HG03139 (cell line): ENCODE measurements at regions not wholly inside any gene's neighbourhood (a gene's known extent, or its start where the extent isn't known, plus 50 kb on each side); places are given as distances from the start of the nearest gene placed in this dataset.
"Not testable (repeated sequence)": the region's sequence is repeated elsewhere in the genome, so short reads cannot be mapped to it uniquely, and the experiment has no call there.

ENCODE experiments used
- ATAC-seq: cut with Tn5 transposase; IDR thresholded peaks from one replicate; pipeline ENCODE4 v1.9.1; 2021; ENCODE audit not compliant: unreplicated experiment

- no peak for ATAC-seq
Measured at GRCh38 chr2:111250448-111251030, 129.8 kb downstream of the BCL2L11 start.

- no peak for ATAC-seq
Measured at GRCh38 chr2:111251711-111252110, 131.0 kb downstream of the BCL2L11 start.

DNA sequence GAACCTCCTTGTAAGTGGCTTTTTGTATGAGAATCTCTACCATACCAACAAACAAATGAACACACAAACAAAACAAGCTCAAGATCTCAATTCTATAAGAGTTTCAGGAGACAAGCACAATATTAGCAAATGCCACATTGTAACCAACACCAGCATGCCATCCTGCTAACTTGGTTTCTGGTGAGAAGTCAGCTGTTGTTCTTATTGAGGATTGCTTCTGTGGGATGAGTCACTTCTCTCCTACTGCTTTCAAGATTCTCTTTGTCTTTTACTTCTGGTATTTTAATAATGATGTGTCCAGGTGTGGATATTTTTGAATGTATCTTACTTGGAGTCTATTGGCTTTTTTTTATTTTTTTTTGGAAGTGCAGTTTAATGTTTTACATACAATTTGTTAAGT, 131.7 kb downstream of the BCL2L11 start:
- no peak for ATAC-seq

DNA sequence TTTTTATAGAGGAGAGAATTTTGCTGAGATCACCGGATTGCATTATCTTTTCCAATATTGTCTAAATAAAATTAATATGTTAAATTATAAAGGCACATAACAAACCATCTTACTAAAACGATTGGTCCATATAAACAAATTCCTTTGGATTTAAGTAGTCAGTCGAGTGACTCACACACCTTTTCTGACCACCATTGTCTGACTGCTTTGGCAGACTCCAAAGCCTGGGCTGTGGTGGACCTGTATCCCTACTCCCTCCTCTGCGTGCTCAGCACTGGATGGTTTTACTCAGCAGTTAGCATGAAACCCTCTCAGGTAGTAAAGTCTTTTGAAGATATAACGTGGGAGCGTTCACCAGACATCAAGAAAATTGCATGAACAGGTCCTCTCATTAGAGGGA, 134.2 kb downstream of the BCL2L11 start:
- ATAC-seq: not testable (repeated sequence)

- ATAC-seq: not testable (repeated sequence)
Measured at GRCh38 chr2:111256628-111257027, 135.9 kb downstream of the BCL2L11 start.

DNA sequence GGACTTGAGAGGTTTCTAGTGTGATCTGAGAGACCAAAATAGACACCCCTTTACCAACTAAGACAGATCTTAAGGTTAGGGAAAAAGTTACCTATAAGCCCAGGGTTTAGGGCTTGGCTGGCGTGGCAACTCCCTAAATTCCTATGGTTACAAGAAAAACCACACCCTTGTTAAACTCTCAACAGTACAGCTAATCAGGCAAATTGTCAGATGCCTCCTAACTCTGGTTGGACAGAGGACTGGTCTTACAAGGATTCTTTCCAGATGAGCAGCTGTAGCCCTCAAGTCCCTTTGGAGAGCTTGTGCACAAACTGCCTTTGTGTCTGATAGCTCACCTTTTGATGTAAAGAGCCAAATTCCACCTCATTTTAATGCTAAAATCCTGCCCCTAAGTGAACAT, 136.9 kb downstream of the BCL2L11 start:
- ATAC-seq: not testable (repeated sequence)

DNA sequence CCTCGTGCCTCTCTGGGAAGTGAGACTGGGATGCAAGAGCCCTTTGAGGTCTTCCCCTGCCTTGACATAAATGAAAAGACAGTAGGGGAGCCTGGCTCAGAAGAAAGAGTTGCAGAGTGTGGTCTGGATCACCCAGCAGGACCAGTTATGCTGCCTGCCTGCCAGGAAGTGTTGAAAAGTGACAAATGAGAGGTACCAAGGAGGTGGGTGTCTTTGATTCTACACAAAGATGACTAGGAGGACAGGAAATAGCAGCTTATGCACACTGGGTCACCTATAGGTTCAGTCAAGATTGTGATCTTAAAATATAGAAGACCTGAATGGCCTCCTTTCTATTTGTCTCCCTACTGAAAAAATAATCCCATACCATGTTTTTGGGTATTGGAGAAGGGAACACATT, 137.6 kb downstream of the BCL2L11 start:
- ATAC-seq: not testable (repeated sequence)

DNA sequence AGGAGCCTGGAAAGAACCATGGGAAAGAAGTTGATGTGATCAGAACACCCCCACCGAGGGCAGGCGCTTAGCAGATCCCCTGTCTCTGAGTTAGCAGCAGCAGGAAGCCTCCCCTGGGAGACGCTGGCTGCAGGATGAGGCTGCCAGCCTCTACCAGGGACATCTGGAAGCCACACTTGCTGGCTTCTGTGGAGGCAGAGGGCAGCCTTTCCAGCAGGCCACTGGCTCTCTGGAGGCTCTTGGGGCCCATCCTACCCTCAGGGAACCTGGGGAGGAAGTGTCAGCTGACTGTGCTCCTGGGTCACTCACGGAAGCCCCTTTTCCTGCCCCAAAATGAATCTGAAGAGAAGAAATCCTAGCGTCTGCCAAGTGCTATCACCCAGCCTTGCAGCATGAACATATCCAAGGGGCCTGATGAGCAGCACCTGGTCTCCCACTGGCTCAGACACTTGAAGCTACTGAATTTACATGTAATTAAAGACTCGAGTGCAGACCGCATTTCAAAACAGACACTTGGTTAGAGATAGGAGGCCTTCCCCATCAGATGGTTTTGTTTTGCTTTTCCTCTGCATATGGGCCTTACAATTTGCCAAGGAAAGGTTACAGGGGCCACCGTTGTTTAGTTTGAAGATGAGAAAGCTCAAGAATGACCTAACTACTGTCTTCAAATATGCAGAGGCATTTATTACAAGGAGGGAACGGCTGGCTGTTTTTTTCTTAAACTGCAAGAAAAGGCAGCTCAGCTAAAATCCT, 142.1 kb downstream of the BCL2L11 start:
- not testable (repeated sequence) for ATAC-seq

DNA sequence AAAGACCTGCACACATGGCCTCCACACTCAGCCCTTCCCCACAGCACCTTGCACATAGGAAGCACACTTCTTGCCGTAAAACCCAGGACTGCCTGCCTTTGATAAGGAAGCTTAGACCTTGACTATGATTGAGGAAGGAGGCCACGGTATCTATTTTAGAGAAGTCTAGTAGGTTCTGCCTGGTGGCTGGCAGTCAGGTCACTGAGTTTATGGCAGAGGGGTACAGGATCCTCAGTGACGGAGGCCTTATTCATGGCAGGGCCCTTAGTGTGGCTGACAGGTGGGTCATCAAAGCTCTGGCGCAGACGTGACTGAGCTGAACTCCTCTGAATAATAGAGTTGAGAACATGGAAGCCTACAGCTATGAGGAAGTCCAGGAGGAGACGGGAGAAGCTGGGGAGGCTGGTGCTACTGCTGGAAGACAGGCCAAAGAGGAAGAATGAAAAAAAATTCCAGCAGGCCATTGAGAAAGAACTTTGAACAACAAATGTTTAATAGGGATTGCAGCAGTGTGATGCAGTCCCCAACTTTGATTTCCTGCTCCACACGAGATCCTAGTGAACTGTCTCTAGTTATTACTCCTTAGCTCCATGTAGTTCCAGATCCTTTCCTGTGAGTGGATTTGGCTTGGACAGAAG, 142.8 kb downstream of the BCL2L11 start:
- ATAC-seq: not testable (repeated sequence)

GRCh38 chr2:111264956-111265355, 144.2 kb downstream of the BCL2L11 start:
- ATAC-seq: not testable (repeated sequence)

DNA sequence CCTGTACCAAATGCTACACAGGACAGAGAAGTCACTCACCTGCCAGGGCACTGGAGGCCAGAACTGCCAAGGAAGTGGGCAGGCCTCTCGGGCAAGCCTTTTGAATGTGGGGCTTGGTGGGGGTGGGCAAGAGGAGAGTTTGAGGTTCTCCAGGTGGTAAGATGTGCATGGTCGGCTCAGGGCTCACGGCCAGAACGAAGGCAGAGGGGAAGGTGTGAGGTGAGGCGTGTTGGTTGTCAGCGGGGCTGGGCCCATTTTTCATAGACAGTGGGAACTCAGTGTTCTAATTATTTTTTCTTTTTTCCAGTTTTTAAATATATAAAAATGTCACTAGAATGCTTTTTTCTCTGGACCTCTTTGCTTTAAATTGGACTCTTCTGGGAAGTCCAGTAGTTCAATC, 145.8 kb downstream of the BCL2L11 start:
- ATAC-seq: not testable (repeated sequence)

DNA sequence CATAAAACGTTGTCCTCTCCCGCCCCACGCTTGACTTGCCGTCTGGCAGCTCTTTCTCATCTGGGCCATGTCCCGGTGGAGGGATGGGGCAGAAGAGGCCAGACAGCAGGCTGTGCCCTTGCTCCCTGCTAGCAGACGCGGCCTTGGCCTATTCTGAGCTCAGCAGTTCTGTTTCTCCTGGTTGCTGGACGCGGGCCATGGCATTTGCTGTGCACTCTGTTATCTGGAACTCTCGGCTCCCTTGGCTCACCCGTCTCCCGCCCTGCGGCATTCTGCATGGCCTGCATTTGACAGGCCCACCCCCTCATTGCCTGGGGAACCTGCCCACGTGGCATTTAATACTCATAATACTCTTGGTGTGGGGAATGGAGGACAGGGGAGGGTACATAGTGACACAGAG, 146.3 kb downstream of the BCL2L11 start:
- not testable (repeated sequence) for ATAC-seq

DNA sequence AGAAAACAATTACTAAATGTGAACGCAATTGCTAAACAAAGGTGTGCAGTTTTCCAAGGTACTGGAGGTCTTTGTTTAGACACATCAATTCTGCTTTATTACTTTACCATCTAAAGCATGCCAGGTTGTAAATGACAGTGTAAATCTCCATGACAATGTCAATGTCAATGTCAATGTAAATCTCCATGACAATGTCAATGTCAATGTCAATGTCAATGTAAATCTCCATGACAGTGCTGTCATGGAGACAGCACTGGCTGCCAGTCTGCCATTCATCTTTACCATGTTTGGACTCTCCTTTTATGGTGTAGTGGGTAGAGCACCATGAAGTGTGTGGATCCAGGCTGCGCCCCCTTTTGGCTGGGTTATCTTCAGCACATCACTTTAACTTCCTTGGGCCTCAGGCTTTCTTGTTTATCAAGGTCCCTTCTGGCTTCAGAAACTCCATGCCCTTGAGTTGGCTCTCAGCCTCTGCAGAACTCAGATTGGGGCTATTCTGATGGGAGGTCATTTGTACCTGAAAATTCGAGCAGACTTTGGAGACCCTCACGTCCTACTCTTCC, 149.1 kb downstream of the BCL2L11 start:
- not testable (repeated sequence) for ATAC-seq

DNA sequence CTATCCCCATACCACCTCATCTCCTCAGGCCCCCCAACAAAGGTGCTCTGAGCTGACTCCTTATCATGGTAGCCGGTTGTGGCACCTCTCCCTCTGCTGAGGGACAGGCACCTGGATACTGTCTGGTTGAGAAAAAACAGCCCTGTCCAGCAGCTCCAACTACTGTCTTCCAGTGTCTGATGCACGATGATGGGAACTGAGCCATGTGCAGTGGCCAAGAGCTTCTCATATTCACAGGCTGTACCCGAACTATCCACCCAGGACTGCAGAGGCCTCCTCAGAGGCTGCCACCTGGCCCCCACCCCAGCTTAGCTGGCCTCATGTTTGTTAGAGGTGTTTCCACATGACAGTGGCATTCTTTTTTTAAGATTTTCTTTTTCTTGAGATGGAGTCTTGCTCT, 149.9 kb downstream of the BCL2L11 start:
- ATAC-seq: not testable (repeated sequence)

GRCh38 chr2:111271647-111272304, 151.1 kb downstream of the BCL2L11 start:
- not testable (repeated sequence) for ATAC-seq

GRCh38 chr2:111273007-111273406, 152.3 kb downstream of the BCL2L11 start:
- ATAC-seq: not testable (repeated sequence)

DNA sequence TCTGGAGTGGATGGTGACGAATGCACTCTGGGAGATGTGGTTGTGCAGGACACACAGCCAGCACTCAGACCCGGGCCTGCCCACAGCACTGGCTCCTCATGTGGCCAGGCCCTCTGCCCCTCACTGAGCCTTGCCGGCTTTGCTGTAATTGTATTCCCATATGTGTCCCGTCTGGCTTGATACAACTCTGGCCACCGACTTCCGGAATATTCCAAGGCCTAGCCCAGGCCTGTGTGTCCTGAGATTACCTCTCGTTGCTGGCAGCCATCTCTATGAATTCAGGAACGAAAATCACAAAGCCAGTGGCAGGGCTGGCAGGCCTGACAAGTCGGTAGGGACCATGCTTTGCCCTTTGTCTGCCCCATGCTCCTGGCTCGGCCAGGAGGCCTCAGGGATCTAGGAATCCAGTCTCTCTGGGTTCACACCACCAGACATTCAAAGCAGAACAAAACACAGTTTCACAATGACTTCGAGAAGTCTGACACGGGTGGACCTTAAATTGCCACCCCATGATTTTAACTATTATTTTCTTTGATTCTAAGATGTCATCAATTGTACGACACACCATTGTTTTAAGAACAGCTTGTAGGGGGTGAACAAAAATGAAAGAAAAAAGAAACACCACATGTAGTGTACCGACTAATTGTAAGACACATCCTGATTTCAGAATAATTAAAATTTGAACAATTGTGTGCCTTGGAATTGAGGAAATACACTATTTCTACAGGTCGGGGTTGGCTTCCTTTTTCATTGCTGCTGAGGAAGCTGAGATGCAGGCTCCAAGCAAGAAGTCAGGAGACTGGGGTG, 154.5 kb downstream of the BCL2L11 start:
- ATAC-seq: not testable (repeated sequence)

DNA sequence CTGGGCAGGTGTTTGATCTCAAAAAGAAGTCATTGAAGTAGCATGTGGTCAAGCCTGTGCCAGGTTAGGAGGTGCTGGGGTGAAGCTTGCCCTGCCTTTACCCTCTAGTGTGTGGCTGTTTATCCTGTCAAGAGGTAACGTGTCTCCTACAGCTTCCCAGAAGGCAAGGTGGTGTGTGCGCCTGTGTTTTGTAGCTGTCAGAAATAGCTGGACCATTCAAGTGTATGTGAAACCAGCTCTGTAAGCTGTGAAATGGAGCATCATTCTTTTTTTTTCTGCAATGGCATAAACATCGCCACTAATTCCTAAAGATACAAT, 155.1 kb downstream of the BCL2L11 start:
- ATAC-seq: not testable (repeated sequence)

- ATAC-seq: not testable (repeated sequence)
Measured at GRCh38 chr2:111278133-111278532, 157.4 kb downstream of the BCL2L11 start.

DNA sequence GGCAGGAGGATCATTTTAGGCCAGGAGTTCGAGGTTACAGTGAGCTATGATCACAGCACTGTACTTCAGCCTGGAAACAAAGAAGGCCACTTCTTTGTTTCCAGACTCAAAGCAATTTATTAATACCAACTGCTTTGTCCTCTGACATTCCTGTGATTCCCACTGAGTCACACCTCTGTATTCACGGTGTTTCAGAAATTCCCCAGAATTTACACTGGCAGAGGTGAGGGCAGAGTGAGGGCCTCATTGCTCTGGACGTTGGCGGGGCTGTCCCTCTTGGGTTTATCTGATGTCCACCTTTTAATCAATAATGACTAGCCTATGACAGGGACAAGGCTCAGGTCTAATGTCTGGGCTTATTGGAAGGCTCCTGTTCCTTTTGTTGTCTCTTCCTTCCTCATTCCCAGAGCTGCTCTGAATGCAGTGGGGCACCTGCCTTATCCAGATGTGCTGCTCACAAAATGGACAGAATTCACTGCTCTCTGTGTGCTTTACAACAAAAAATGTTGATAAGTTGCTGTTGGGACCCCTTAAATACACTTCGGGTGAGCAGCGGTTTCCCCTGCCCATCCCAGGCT, 160.1 kb downstream of the BCL2L11 start:
- not testable (repeated sequence) for ATAC-seq
